OCI-LY1 (cell line): ENCODE measurements at regions not wholly inside any gene's neighbourhood (a gene's known extent, or its start where the extent isn't known, plus 50 kb on each side); places are given as distances from the start of the nearest gene placed in this dataset.

Source experiments
- CTCF ChIP-seq: fragments of 200-600 bp; sonication (generic), shearing (Covaris generic); IDR thresholded peaks from 2 replicates; pipeline ENCODE4 v1.5.1; 2017; ENCODE audit warnings: mild to moderate bottlenecking, antibody characterized with exemption, low read length, moderate library complexity, mixed read lengths
- EZH2 ChIP-seq: fragments of 200-600 bp; sonication (generic), shearing (Covaris generic); IDR thresholded peaks from 2 replicates; pipeline ENCODE4 v1.8.0; 2017; ENCODE audit warnings: borderline replicate concordance, mixed run types, mild to moderate bottlenecking, antibody characterized with exemption, low read length, moderate library complexity, mixed read lengths

GRCh38 chrX:874061-874460 lies 243.5 kb downstream of the SHOX start:
- no peak for TF ChIP-seq CTCF
- TF ChIP-seq EZH2, result no peak
